H1 (cell line): ENCODE measurements at regions not wholly inside any gene's neighbourhood (a gene's known extent, or its start where the extent isn't known, plus 50 kb on each side); places are given as distances from the start of the nearest gene placed in this dataset.

ENCODE experiments used
- CTCF ChIA-PET: fragments of 300-600 bp; sonication (Branson Sonifier 250); formaldehyde crosslinking; loops from one replicate; lab custom pipeline; 2021; ENCODE audit not compliant: partially characterized antibody; lab: Charles Lee
- POLR2A ChIA-PET: fragments of 300-600 bp; sonication (Branson Sonifier 250); formaldehyde crosslinking; loops from one replicate; lab custom pipeline; 2021; ENCODE audit warnings: inconsistent platforms; ENCODE audit not compliant: partially characterized antibody; lab: Charles Lee
- DNase-seq, 2 experiments: peaks; one replicate each; pipeline versions ENCODE4 v3.0.0 to v3.0.0-alpha.2; 2010 to 2022; ENCODE audit warnings: low spot score in 2 of 2, low read depth in 1 of 2, mixed read lengths in 1 of 2
- FAIRE-seq: peaks from 2 replicates; lab custom pipeline; 2011; peaks lifted over from hg19 to GRCh38; lab: Jason Lieb, UNC
- H2AFZ ChIP-seq: 2 replicates; pipeline ENCODE4 v1.8.1; 2012; ENCODE audit warnings: low read length, inconsistent platforms
- H2AK5ac ChIP-seq: 2 replicates; pipeline ENCODE4 v1.6.1; 2013; ENCODE audit warnings: low read depth, low read length
- H2BK120ac ChIP-seq: replicated peaks from 2 replicates; pipeline ENCODE3; 2013; ENCODE audit warnings: low read depth, low read length, inconsistent platforms
- H2BK12ac ChIP-seq: 2 replicates; pipeline ENCODE4 v1.6.1; 2013; ENCODE audit warnings: low read depth, low read length
- H2BK15ac ChIP-seq: 2 replicates; pipeline ENCODE4 v1.6.1; 2013; ENCODE audit warnings: low read length
- H2BK20ac ChIP-seq: 2 replicates; pipeline ENCODE4 v1.6.1; 2013; ENCODE audit warnings: low read length
- H2BK5ac ChIP-seq: 2 replicates; pipeline ENCODE4 v1.6.1; 2013; ENCODE audit warnings: low read depth, low read length
- H3K14ac ChIP-seq: 2 replicates; pipeline ENCODE4 v1.6.1; 2013; ENCODE audit warnings: inconsistent platforms; ENCODE audit not compliant: insufficient read length
- H3K18ac ChIP-seq: 2 replicates; pipeline ENCODE4 v1.6.1; 2013; ENCODE audit warnings: low read length; ENCODE audit errors: extremely low read depth
- H3K23ac ChIP-seq: 2 replicates; pipeline ENCODE4 v1.6.1; 2013; ENCODE audit warnings: inconsistent platforms; ENCODE audit not compliant: insufficient read length
- H3K23me2 ChIP-seq: 2 replicates; pipeline ENCODE4 v1.6.1; 2013; ENCODE audit warnings: low read depth, low read length
- H3K27ac ChIP-seq: 2 replicates; pipeline ENCODE4 v1.6.1; 2011; ENCODE audit warnings: low read depth, low read length, inconsistent platforms
- H3K27me3 ChIP-seq, 4 experiments: replicated peaks in 1 of 4; 1 replicate in 1 of 4; 2 replicates in 3 of 4; pipeline versions ENCODE4 v1.6.1 to v1.8.1; 2011 to 2013; ENCODE audit warnings: low read length in 3 of 4, mild to moderate bottlenecking in 3 of 4, inconsistent platforms in 2 of 4, mixed read lengths in 2 of 4, moderate library complexity in 1 of 4; ENCODE audit not compliant: control insufficient read depth in 3 of 4, insufficient read depth in 3 of 4; ENCODE audit errors: extremely low read depth in 1 of 4
- H3K36me3 ChIP-seq, 4 experiments: 2 replicates each; pipeline versions ENCODE4 v1.6.1 to v1.8.1; 2011 to 2013; ENCODE audit warnings: mild to moderate bottlenecking in 4 of 4, low read length in 3 of 4, moderate library complexity in 2 of 4, control low read depth in 1 of 4, inconsistent platforms in 1 of 4; ENCODE audit not compliant: insufficient read depth in 4 of 4, control insufficient read depth in 2 of 4
- H3K4ac ChIP-seq: replicated peaks from 2 replicates; pipeline ENCODE3; 2013; ENCODE audit warnings: low read length, low read depth, mixed read lengths, inconsistent platforms; ENCODE audit not compliant: insufficient read length
- H3K4me1 ChIP-seq, 4 experiments: replicated peaks in 1 of 4; 1 replicate in 1 of 4; 2 replicates in 3 of 4; pipeline versions ENCODE4 v1.6.1 to v1.8.1; 2011 to 2013; ENCODE audit warnings: low read length in 3 of 4, inconsistent platforms in 2 of 4, mixed read lengths in 1 of 4; ENCODE audit not compliant: insufficient read depth in 4 of 4, control insufficient read depth in 3 of 4
- H3K4me2 ChIP-seq, 2 experiments: 2 replicates each; pipeline versions ENCODE4 v1.6.1 to v1.8.1; 2011 to 2013; ENCODE audit warnings: low read depth in 2 of 2, low read length in 2 of 2, control low read depth in 1 of 2, inconsistent platforms in 1 of 2, mild to moderate bottlenecking in 1 of 2; ENCODE audit not compliant: insufficient read depth in 1 of 2
- H3K4me3 ChIP-seq, 4 experiments: fragments of 200-600, 300-600 bp in 1 of 4; sonication (generic), shearing (Covaris generic), sonication (Bioruptor Twin) in 1 of 4; 2 replicates each; pipeline versions ENCODE4 v1.5.1 to v1.8.1; 2011 to 2016; ENCODE audit warnings: low read length in 4 of 4, low read depth in 3 of 4, control low read depth in 2 of 4, inconsistent platforms in 2 of 4, mild to moderate bottlenecking in 2 of 4, mixed read lengths in 1 of 4, moderate library complexity in 1 of 4; ENCODE audit not compliant: insufficient read depth in 2 of 4; ENCODE audit errors: extremely low read depth in 1 of 4
- H3K56ac ChIP-seq: replicated peaks from 2 replicates; pipeline ENCODE3; 2013; ENCODE audit warnings: low read depth, mild to moderate bottlenecking, mixed read lengths, low read length, inconsistent platforms; ENCODE audit not compliant: insufficient read length
- H3K79me1 ChIP-seq: 2 replicates; pipeline ENCODE4 v1.6.1; 2013; ENCODE audit warnings: low read depth, low read length, control low read depth
- H3K79me2 ChIP-seq, 2 experiments: 2 replicates each; pipeline versions ENCODE4 v1.6.1 to v1.8.1; 2012 to 2013; ENCODE audit warnings: low read length in 2 of 2, mild to moderate bottlenecking in 2 of 2, inconsistent platforms in 1 of 2; ENCODE audit not compliant: insufficient read depth in 2 of 2, control insufficient read depth in 1 of 2
- H3K9ac ChIP-seq, 4 experiments: replicated peaks in 1 of 4; 1 replicate in 1 of 4; 2 replicates in 3 of 4; pipeline versions ENCODE4 v1.6.1 to v1.8.1; 2011 to 2013; ENCODE audit warnings: low read depth in 3 of 4, low read length in 3 of 4, control low read depth in 2 of 4, mild to moderate bottlenecking in 2 of 4, moderate library complexity in 2 of 4, inconsistent platforms in 1 of 4; ENCODE audit errors: extremely low read depth in 1 of 4
- H3K9me3 ChIP-seq, 2 experiments: 2 replicates each; pipeline versions ENCODE4 v1.6.1 to v1.8.1; 2012 to 2013; ENCODE audit warnings: mild to moderate bottlenecking in 2 of 2, moderate library complexity in 2 of 2, control low read depth in 1 of 2, inconsistent platforms in 1 of 2, low read depth in 1 of 2, low read length in 1 of 2, mixed read lengths in 1 of 2; ENCODE audit not compliant: insufficient read depth in 2 of 2
- H4K20me1 ChIP-seq, 2 experiments: replicated peaks in 1 of 2; 2 replicates each; pipeline versions ENCODE3 to v1.8.1; 2011 to 2013; ENCODE audit warnings: inconsistent platforms in 2 of 2, low read length in 2 of 2, mild to moderate bottlenecking in 1 of 2; ENCODE audit not compliant: insufficient read depth in 2 of 2, control insufficient read depth in 1 of 2
- H4K5ac ChIP-seq: 2 replicates; pipeline ENCODE4 v1.6.1; 2013; ENCODE audit warnings: low read length, low read depth, mixed read lengths, inconsistent platforms; ENCODE audit not compliant: insufficient read length
- H4K8ac ChIP-seq: 2 replicates; pipeline ENCODE4 v1.8.0; 2013; ENCODE audit warnings: mild to moderate bottlenecking, moderate library complexity, low read length, inconsistent platforms; ENCODE audit not compliant: insufficient read depth; ENCODE audit errors: extremely low read depth
- H4K91ac ChIP-seq: replicated peaks from 2 replicates; pipeline ENCODE3; 2013; ENCODE audit warnings: low read length, mixed read lengths, inconsistent platforms; ENCODE audit not compliant: insufficient read length
- CBX8 ChIP-seq: fragments of 300-800, 300-1000 bp; sonication (generic); IDR thresholded peaks from 2 replicates; pipeline ENCODE4 v1.7.1; 2016; ENCODE audit warnings: low read depth, low read length, borderline replicate concordance
- CHD1 ChIP-seq: IDR thresholded peaks from 2 replicates; pipeline ENCODE4 v1.6.1; 2012; ENCODE audit warnings: low read depth, low read length, improper control_type of control experiment
- CREB1 ChIP-seq: IDR thresholded peaks from 2 replicates; pipeline ENCODE4 v1.6.1; 2012; ENCODE audit warnings: inconsistent platforms
- EGR1 ChIP-seq: IDR thresholded peaks from 2 replicates; pipeline ENCODE4 v1.6.1; 2011; ENCODE audit warnings: low read depth, low read length, borderline replicate concordance
- EZH2 ChIP-seq: fragments of 200-600 bp; sonication (generic); IDR thresholded peaks from 2 replicates; pipeline ENCODE4 v1.7.1; 2012; ENCODE audit warnings: low read depth, mild to moderate bottlenecking, moderate library complexity, low read length, inconsistent platforms; ENCODE audit not compliant: severe bottlenecking
- FOSL1 ChIP-seq: IDR thresholded peaks from 2 replicates; pipeline ENCODE4 v1.6.1; 2011; ENCODE audit warnings: mild to moderate bottlenecking, low read depth, low read length, moderate library complexity; ENCODE audit not compliant: insufficient read depth
- GABPA ChIP-seq: IDR thresholded peaks from 2 replicates; pipeline ENCODE4 v1.6.1; 2011; ENCODE audit warnings: mild to moderate bottlenecking, low read length, moderate library complexity, borderline replicate concordance; ENCODE audit not compliant: insufficient read depth
- MAFK ChIP-seq: IDR thresholded peaks from 2 replicates; pipeline ENCODE4 v1.6.1; 2012; ENCODE audit warnings: low read depth, mild to moderate bottlenecking, improper control_type of control experiment, low read length
- NANOG ChIP-seq: IDR thresholded peaks from 2 replicates; pipeline ENCODE4 v1.6.1; 2011; ENCODE audit warnings: low read length, low read depth, mild to moderate bottlenecking, inconsistent platforms; ENCODE audit not compliant: insufficient read depth, poor library complexity, severe bottlenecking
- RXRA ChIP-seq: IDR thresholded peaks from 2 replicates; pipeline ENCODE4 v1.6.1; 2011; ENCODE audit warnings: low read depth, mild to moderate bottlenecking, low read length, moderate library complexity; ENCODE audit not compliant: insufficient read depth
- SUZ12 ChIP-seq: fragments of 200-600 bp; sonication (generic); IDR thresholded peaks from 2 replicates; pipeline ENCODE4 v1.6.1; 2012; ENCODE audit warnings: mild to moderate bottlenecking, inconsistent platforms, low read length, moderate library complexity, mixed read lengths
- WGBS, 2 experiments: shearing (Covaris generic) in 1 of 2; methylation state at CpG; one replicate each; pipeline versions ENCODE4 v1.1.6 to v1.1.7; 2013 to 2015; ENCODE audit warnings: low lambda C conversion rate in 2 of 2, mixed read lengths in 2 of 2, inconsistent platforms in 1 of 2, low coverage in 1 of 2, missing lambda C conversion rate in 1 of 2; ENCODE audit not compliant: insufficient replicate concordance in 2 of 2, insufficient coverage in 1 of 2, insufficient read length in 1 of 2; ENCODE audit errors: extremely low coverage in 1 of 2, missing lambda C conversion rate in 1 of 2; 5-methylcytosine and 5-hydroxymethylcytosine counted together
- TF ChIP-seq, protein P1 (sequence below): IDR thresholded peaks from 2 replicates; pipeline ENCODE4 v1.6.1; 2012; ENCODE audit warnings: inconsistent platforms

DNA sequence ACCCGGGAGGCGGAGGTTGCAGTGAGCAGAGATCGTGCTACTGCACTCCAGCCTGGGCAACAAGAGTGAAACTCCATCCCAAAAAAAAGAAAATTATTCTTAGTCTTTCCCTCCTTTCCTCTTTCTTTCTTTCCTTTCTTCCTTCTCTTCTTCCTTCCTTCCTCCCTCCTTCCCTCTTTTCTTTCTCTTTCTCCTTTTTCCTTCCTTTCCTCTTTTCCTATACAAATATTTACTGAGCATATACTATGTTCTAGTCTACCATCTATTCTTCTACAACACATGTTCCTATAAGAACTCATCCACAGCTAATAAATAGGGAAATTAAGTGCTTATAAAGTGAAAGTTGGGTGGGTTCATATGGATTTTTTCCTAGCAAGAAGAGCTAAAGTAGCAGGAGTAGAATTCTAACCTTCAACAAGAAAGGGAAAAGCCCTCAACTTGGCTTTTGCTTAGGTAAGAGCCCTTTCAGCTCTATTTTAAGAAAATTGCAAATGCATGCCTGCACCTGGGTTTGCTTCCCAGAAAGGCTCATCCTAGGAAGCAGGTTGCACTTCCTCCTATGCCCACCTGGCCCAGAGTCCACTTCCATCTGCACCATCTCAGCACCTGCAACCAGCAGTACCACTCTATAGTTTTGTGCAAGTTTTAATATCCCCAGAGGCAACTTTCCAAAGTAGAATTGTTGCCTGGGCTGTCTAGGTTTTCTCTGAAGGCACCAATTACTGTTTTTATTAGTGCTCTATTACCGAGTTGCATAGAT lies 122.0 kb upstream of the CCND2 start:
- no peak overlapping the region for H4K5ac ChIP-seq
- no peak overlapping the region for H4K91ac ChIP-seq
- ChIA-PET CTCF (interaction anchor here (0.7 to 1.6 kb wide), 2 partner anchors 10 to 166 kb away, joined by 3 to 8 read pairs; no protein-coding TSS in a partner anchor), POLR2A (interaction anchor here (0.7 to 1.9 kb wide), 5 partner anchors 10 to 137 kb away, joined by 3 to 6 read pairs (median 3); partner anchors contain the start of gene CCND2)
- H3K4ac ChIP-seq = no peak overlapping the region
- no peak overlapping the region for H3K56ac ChIP-seq
- H3K4me2 ChIP-seq = no peak overlapping the region
- no peak overlapping the region for H3K9ac ChIP-seq
- no peaks in the 10 kb centered on the region for H3K79me2 ChIP-seq
- no peaks in the 10 kb centered on the region for H4K20me1 ChIP-seq
- no peaks in the 10 kb centered on the region for H3K9me3 ChIP-seq
- 91% methylated on average over 4 of the region's 4 CpGs; no CpG with 5 or more reads in 1 of the 2 experiments for WGBS, 2 experiments
- no peak overlapping the region for H2AK5ac ChIP-seq
- H3K4me3 ChIP-seq = no peak overlapping the region
- no peaks in the 10 kb centered on the region for H3K79me1 ChIP-seq
- H3K27ac ChIP-seq = no peak overlapping the region
- H2BK20ac ChIP-seq = no peak overlapping the region
- no peak overlapping the region for H2BK12ac ChIP-seq
- no peak overlapping the region for H2BK120ac ChIP-seq
- no peak overlapping the region for H2AFZ ChIP-seq
- no peaks in the 10 kb centered on the region; a peak in 1 of 7 replicates for H3K27me3 ChIP-seq
- H3K14ac ChIP-seq = no peak overlapping the region
- no peaks in the 10 kb centered on the region for H3K36me3 ChIP-seq
- no peak overlapping the region for H3K23ac ChIP-seq
- DNase-seq = peak in 1 of 2 experiments; percentile 17
- no peak for FAIRE-seq
- no peak overlapping the region for H3K18ac ChIP-seq
- H3K4me1 ChIP-seq = peaks cover 4 to 13% (median 5%) of the 10 kb centered on the region in 4 experiments; a peak in 6 of 7 replicates
- H2BK15ac ChIP-seq = no peak overlapping the region
- no peak overlapping the region for H2BK5ac ChIP-seq
- H3K23me2 ChIP-seq = no peaks in the 10 kb centered on the region
- H4K8ac ChIP-seq = no peak overlapping the region
- TF ChIP-seq SUZ12 (no peak), CBX8 (no peak), EGR1 (no peak), CREB1 (no peak), GABPA (no peak), RXRA (no peak), CHD1 (no peak), MAFK (no peak), EZH2 (no peak), NANOG (no peak), FOSL1 (no peak)
- TF ChIP-seq, protein P1, sequence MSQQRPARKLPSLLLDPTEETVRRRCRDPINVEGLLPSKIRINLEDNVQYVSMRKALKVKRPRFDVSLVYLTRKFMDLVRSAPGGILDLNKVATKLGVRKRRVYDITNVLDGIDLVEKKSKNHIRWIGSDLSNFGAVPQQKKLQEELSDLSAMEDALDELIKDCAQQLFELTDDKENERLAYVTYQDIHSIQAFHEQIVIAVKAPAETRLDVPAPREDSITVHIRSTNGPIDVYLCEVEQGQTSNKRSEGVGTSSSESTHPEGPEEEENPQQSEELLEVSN = no peak
